GM12891 (cell line): ENCODE measurements at regions not wholly inside any gene's neighbourhood (a gene's known extent, or its start where the extent isn't known, plus 50 kb on each side); places are given as distances from the start of the nearest gene placed in this dataset.

Source experiments
- DNase-seq: peaks from one replicate; pipeline ENCODE4 v3.0.0; 2011; ENCODE audit warnings: low spot score; ENCODE audit not compliant: insufficient read length
- FAIRE-seq: peaks from 2 replicates; lab custom pipeline; 2011; peaks lifted over from hg19 to GRCh38; lab: Jason Lieb, UNC
- PAX5 ChIP-seq: IDR thresholded peaks from 2 replicates; pipeline ENCODE4 v1.6.1; 2011; ENCODE audit warnings: low read length, moderate library complexity, mild to moderate bottlenecking; ENCODE audit not compliant: insufficient read depth, severe bottlenecking
- POLR2A ChIP-seq: IDR thresholded peaks from 2 replicates; pipeline ENCODE4 v1.6.1; 2011; ENCODE audit warnings: low read depth, low read length, control low read depth
- POLR2AphosphoS5 ChIP-seq: IDR thresholded peaks from 2 replicates; pipeline ENCODE4 v1.6.1; 2011; ENCODE audit warnings: low read depth, low read length, control low read depth
- POU2F2 ChIP-seq: IDR thresholded peaks from 2 replicates; pipeline ENCODE4 v1.6.1; 2011; ENCODE audit warnings: low read depth, mild to moderate bottlenecking, control low read depth, low read length, moderate library complexity
- SPI1 ChIP-seq: IDR thresholded peaks from 2 replicates; pipeline ENCODE4 v1.6.1; 2011; ENCODE audit warnings: low read depth, low read length, control low read depth
- TAF1 ChIP-seq: IDR thresholded peaks from 2 replicates; pipeline ENCODE4 v1.6.1; 2011; ENCODE audit warnings: low read depth, low read length, control low read depth

- no peak for FAIRE-seq
- no peak for DNase-seq
- TF ChIP-seq POLR2A (no peak), TAF1 (no peak), SPI1 (no peak), POU2F2 (no peak), PAX5 (no peak), POLR2AphosphoS5 (no peak)
These were observed 443.8 kb upstream of the POU3F3 start for GRCh38 chr2:104410136-104410535.

GRCh38 chr2:104412384-104412783 is 441.5 kb upstream of the POU3F3 start:
- FAIRE-seq, result no peak

GRCh38 chr2:104413890-104414289 is 440.0 kb upstream of the POU3F3 start:
- TF ChIP-seq POLR2AphosphoS5 (no peak), SPI1 (no peak), POU2F2 (no peak), TAF1 (no peak), POLR2A (no peak), PAX5 (no peak)
- FAIRE-seq, result no peak
- DNase-seq, result no peak

More at GRCh38 chr2:104412384-104412783, 441.5 kb upstream of the POU3F3 start:
- peak; percentile 16 for DNase-seq
- TF ChIP-seq POU2F2 (no peak), POLR2A (no peak), TAF1 (no peak), SPI1 (no peak), PAX5 (no peak), POLR2AphosphoS5 (no peak)

GRCh38 chr2:104415284-104415683 is 438.6 kb upstream of the POU3F3 start:
- DNase-seq (no peak), FAIRE-seq (no peak)
- TF ChIP-seq PAX5 (no peak), POU2F2 (no peak), POLR2AphosphoS5 (no peak), TAF1 (no peak), SPI1 (no peak)

GRCh38 chr2:104416339-104417000 is 437.4 kb upstream of the POU3F3 start:
- TF ChIP-seq TAF1 (no peak), PAX5 (no peak), POLR2A (no peak), POLR2AphosphoS5 (no peak), SPI1 (no peak), POU2F2 (no peak)
- FAIRE-seq (no peak), DNase-seq (no peak)

GRCh38 chr2:104420420-104420819 is 433.5 kb upstream of the POU3F3 start:
- no peak for FAIRE-seq
- TF ChIP-seq POLR2AphosphoS5, result no peak
- no peak for TF ChIP-seq POU2F2
- no peak for TF ChIP-seq TAF1
- DNase-seq, result no peak

- DNase-seq (no peak), FAIRE-seq (no peak)
- TF ChIP-seq PAX5, result no peak
- TF ChIP-seq TAF1, result no peak
- no peak for TF ChIP-seq SPI1
- TF ChIP-seq POU2F2, result no peak
- TF ChIP-seq POLR2A, result no peak
These were observed 433.0 kb upstream of the POU3F3 start for GRCh38 chr2:104420953-104421352.

- TF ChIP-seq POLR2A (no peak), POU2F2 (no peak), PAX5 (no peak), POLR2AphosphoS5 (no peak), SPI1 (no peak), TAF1 (no peak)
- FAIRE-seq (no peak), DNase-seq (no peak)
These were observed 427.9 kb upstream of the POU3F3 start for GRCh38 chr2:104425850-104426595.

- no peak for TF ChIP-seq POLR2A
- TF ChIP-seq SPI1, result no peak
- TF ChIP-seq POU2F2, result no peak
- TF ChIP-seq POLR2AphosphoS5, result no peak
- TF ChIP-seq PAX5, result no peak
- TF ChIP-seq TAF1, result no peak
- DNase-seq, result no peak
These were observed 425.8 kb upstream of the POU3F3 start for GRCh38 chr2:104428155-104428554.

GRCh38 chr2:104429639-104430358 is 424.1 kb upstream of the POU3F3 start:
- FAIRE-seq (no peak), DNase-seq (no peak)
- no peak for TF ChIP-seq POLR2AphosphoS5
- no peak for TF ChIP-seq TAF1
- no peak for TF ChIP-seq POLR2A
- no peak for TF ChIP-seq PAX5
- TF ChIP-seq POU2F2, result no peak
- TF ChIP-seq SPI1, result no peak

More at GRCh38 chr2:104428155-104428554, 425.8 kb upstream of the POU3F3 start:
- no peak for FAIRE-seq
